ENCODE measurements at regions not wholly inside any gene's neighbourhood (a gene's known extent, or its start where the extent isn't known, plus 50 kb on each side); places are given as distances from the start of the nearest gene placed in this dataset.

DNA sequence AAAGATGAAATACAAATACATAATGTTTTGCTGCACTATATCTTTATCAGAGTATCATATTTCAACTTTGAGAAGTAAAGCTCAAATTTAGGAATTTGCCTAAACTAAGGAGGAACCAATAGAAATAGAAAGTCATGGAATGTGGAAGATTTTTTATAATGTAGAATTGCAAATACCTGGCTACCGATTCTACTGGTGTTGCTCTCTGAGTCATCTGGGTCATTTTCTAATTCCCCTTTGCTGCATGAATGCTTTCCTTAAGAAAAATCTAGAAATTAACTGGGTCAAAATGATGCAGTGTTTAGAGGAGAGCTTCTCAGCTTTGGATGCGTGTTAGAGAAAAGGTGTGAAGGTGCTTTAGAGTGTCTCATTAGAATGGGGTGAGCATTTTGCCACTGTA, 568.9 kb upstream of the ANKRD30A start:
- ChIA-PET RAD21 (ENCODE audit: unreplicated experiment) (no interaction called here), SMC1A (ENCODE audit: uncharacterized antibody, unreplicated experiment) (no interaction called here), POLR2A (no interaction called here), CTCF (no interaction called here)
- no peaks in the 10 kb centered on the region for H4K20me1 ChIP-seq (ENCODE audit: control insufficient read depth, insufficient read depth)
- H3K36me3 ChIP-seq (ENCODE audit: control insufficient read depth in 2 of 2, insufficient read depth in 2 of 2, low read length in 1 of 2) = no peaks in the 10 kb centered on the region
- no peak overlapping the region for H3K4me2 ChIP-seq (ENCODE audit: control insufficient read depth, insufficient read depth)
- WGBS (ENCODE audit: insufficient coverage, insufficient replicate concordance, low lambda C conversion rate, missing lambda C conversion rate) = 32% methylated on average over 2 of the region's 2 CpGs
- no TSS peak for BruUV-seq (replicated peaks)
- in situ Hi-C loops (cut with MboI) (no loop called here), intact Hi-C loops (cut with micrococcal nuclease; ENCODE audit: unreplicated experiment) (no loop called here)
- no peak for DNase-seq (ENCODE audit: low read depth, low spot score)
- no peaks in the 10 kb centered on the region for H3K27me3 ChIP-seq (replicated peaks in 1 of 2; ENCODE audit: control insufficient read depth in 2 of 2, insufficient read depth in 2 of 2, low read length in 1 of 2)
- no peaks in the 10 kb centered on the region for H3K79me2 ChIP-seq (ENCODE audit: control insufficient read depth, insufficient read depth, low read length)
- no peak for ATAC-seq
- H3K27ac ChIP-seq (ENCODE audit: control insufficient read depth, insufficient read depth) = no peak overlapping the region
- no peaks in the 10 kb centered on the region for H3K4me1 ChIP-seq (ENCODE audit: control insufficient read depth, insufficient read depth, low read length)
- no peak overlapping the region for H3K4me3 ChIP-seq
- TF ChIP-seq ZSCAN29 (IDR thresholded peaks at IDR 0.05) (no peak), ZNF622 (IDR thresholded peaks at IDR 0.05) (no peak), ZNF217 (IDR thresholded peaks at IDR 0.05) (no peak), WRNIP1 (IDR thresholded peaks at IDR 0.05; ENCODE audit: borderline replicate concordance, low read depth, low read length) (no peak), IKZF1 (conservative IDR thresholded peaks at IDR 0.05) (no peak), GATAD2B (conservative IDR thresholded peaks at IDR 0.05; ENCODE audit: low read depth) (no peak), ZNF24 (IDR thresholded peaks at IDR 0.05) (no peak), YBX1 (IDR thresholded peaks at IDR 0.05) (no peak)
- TF ChIP-seq, protein P1, sequence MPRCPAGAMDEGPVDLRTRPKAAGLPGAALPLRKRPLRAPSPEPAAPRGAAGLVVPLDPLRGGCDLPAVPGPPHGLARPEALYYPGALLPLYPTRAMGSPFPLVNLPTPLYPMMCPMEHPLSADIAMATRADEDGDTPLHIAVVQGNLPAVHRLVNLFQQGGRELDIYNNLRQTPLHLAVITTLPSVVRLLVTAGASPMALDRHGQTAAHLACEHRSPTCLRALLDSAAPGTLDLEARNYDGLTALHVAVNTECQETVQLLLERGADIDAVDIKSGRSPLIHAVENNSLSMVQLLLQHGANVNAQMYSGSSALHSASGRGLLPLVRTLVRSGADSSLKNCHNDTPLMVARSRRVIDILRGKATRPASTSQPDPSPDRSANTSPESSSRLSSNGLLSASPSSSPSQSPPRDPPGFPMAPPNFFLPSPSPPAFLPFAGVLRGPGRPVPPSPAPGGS (IDR thresholded peaks at IDR 0.05; ENCODE audit: borderline replicate concordance, insufficient read depth, low read depth, low read length, poor library complexity, severe bottlenecking) = no peak
- TF ChIP-seq, protein P2, sequence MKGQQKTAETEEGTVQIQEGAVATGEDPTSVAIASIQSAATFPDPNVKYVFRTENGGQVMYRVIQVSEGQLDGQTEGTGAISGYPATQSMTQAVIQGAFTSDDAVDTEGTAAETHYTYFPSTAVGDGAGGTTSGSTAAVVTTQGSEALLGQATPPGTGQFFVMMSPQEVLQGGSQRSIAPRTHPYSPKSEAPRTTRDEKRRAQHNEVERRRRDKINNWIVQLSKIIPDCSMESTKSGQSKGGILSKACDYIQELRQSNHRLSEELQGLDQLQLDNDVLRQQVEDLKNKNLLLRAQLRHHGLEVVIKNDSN (IDR thresholded peaks at IDR 0.05; ENCODE audit: borderline replicate concordance, extremely low read length, insufficient read depth, low read depth, low read length) = no peak
- TF ChIP-seq, protein P3, sequence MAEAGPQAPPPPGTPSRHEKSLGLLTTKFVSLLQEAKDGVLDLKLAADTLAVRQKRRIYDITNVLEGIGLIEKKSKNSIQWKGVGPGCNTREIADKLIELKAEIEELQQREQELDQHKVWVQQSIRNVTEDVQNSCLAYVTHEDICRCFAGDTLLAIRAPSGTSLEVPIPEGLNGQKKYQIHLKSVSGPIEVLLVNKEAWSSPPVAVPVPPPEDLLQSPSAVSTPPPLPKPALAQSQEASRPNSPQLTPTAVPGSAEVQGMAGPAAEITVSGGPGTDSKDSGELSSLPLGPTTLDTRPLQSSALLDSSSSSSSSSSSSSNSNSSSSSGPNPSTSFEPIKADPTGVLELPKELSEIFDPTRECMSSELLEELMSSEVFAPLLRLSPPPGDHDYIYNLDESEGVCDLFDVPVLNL (IDR thresholded peaks at IDR 0.05; ENCODE audit: low read depth, low read length) = no peak
- TF ChIP-seq, protein P4, sequence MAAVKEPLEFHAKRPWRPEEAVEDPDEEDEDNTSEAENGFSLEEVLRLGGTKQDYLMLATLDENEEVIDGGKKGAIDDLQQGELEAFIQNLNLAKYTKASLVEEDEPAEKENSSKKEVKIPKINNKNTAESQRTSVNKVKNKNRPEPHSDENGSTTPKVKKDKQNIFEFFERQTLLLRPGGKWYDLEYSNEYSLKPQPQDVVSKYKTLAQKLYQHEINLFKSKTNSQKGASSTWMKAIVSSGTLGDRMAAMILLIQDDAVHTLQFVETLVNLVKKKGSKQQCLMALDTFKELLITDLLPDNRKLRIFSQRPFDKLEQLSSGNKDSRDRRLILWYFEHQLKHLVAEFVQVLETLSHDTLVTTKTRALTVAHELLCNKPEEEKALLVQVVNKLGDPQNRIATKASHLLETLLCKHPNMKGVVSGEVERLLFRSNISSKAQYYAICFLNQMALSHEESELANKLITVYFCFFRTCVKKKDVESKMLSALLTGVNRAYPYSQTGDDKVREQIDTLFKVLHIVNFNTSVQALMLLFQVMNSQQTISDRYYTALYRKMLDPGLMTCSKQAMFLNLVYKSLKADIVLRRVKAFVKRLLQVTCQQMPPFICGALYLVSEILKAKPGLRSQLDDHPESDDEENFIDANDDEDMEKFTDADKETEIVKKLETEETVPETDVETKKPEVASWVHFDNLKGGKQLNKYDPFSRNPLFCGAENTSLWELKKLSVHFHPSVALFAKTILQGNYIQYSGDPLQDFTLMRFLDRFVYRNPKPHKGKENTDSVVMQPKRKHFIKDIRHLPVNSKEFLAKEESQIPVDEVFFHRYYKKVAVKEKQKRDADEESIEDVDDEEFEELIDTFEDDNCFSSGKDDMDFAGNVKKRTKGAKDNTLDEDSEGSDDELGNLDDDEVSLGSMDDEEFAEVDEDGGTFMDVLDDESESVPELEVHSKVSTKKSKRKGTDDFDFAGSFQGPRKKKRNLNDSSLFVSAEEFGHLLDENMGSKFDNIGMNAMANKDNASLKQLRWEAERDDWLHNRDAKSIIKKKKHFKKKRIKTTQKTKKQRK (IDR thresholded peaks at IDR 0.05; ENCODE audit: low read depth, low read length) = no peak
- no peak overlapping the region for H2AFZ ChIP-seq (ENCODE audit: control insufficient read depth, low read depth, low read length)
- H3K9ac ChIP-seq (ENCODE audit: control insufficient read depth, insufficient read depth, low read length) = no peak overlapping the region
- H3K9me3 ChIP-seq (replicated peaks; ENCODE audit: control insufficient read depth, insufficient read depth, low read length) = no peaks in the 10 kb centered on the region
- FAIRE-seq = no peak
